ENCODE measurements at regions not wholly inside any gene's neighbourhood (a gene's known extent, or its start where the extent isn't known, plus 50 kb on each side); places are given as distances from the start of the nearest gene placed in this dataset.

DNA sequence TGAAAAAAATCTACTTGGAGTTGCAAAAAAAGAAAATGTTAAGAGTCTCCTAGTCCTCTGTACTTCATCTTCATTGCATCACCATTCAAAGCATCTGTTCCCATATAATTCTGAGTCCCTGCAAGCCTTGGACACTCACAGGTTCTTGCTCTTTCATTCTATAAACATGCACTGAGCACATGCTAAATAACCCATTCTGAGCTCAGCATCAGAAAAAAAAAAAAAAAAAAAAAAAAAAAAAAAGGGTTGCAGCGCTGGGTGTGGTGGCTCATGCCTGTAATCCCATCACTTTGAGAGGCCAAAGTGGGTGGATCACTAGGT is 834.0 kb upstream of the AMELY start:
- no peaks in the 10 kb centered on the region for H3K9me2 ChIP-seq (ENCODE audit: low read depth, low read length)
- H3K27me3 ChIP-seq (ENCODE audit: insufficient read depth, low read length) = no peaks in the 10 kb centered on the region
- peaks cover 8% of the 10 kb centered on the region for H3K4me1 ChIP-seq (ENCODE audit: insufficient read depth, low read length, severe bottlenecking)
- no peak overlapping the region for H3K4me2 ChIP-seq (ENCODE audit: low read length)
- H3F3A ChIP-seq (ENCODE audit: insufficient read depth, low read length) = no peaks in the 10 kb centered on the region
- no peaks in the 10 kb centered on the region for H3K79me2 ChIP-seq (ENCODE audit: insufficient read depth, low read length)
- no peaks in the 10 kb centered on the region for H3K9me3 ChIP-seq (ENCODE audit: low read length)
- TF ChIP-seq, protein P1, sequence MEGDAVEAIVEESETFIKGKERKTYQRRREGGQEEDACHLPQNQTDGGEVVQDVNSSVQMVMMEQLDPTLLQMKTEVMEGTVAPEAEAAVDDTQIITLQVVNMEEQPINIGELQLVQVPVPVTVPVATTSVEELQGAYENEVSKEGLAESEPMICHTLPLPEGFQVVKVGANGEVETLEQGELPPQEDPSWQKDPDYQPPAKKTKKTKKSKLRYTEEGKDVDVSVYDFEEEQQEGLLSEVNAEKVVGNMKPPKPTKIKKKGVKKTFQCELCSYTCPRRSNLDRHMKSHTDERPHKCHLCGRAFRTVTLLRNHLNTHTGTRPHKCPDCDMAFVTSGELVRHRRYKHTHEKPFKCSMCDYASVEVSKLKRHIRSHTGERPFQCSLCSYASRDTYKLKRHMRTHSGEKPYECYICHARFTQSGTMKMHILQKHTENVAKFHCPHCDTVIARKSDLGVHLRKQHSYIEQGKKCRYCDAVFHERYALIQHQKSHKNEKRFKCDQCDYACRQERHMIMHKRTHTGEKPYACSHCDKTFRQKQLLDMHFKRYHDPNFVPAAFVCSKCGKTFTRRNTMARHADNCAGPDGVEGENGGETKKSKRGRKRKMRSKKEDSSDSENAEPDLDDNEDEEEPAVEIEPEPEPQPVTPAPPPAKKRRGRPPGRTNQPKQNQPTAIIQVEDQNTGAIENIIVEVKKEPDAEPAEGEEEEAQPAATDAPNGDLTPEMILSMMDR (IDR thresholded peaks at IDR 0.05; ENCODE audit: low read length) = no peak
- H3K36me3 ChIP-seq (ENCODE audit: insufficient read depth, low read length) = no peaks in the 10 kb centered on the region
- no peaks in the 10 kb centered on the region for H4K20me1 ChIP-seq (ENCODE audit: insufficient read depth, low read length)
- no peak overlapping the region for H3K4me3 ChIP-seq (ENCODE audit: low read depth, low read length, poor library complexity, severe bottlenecking)
- no peak overlapping the region for H3K9ac ChIP-seq (ENCODE audit: low read length)
- H3K27ac ChIP-seq (ENCODE audit: low read depth, low read length, poor library complexity, severe bottlenecking) = no peak overlapping the region
- no peak overlapping the region for H2AFZ ChIP-seq (ENCODE audit: low read length)

DNA sequence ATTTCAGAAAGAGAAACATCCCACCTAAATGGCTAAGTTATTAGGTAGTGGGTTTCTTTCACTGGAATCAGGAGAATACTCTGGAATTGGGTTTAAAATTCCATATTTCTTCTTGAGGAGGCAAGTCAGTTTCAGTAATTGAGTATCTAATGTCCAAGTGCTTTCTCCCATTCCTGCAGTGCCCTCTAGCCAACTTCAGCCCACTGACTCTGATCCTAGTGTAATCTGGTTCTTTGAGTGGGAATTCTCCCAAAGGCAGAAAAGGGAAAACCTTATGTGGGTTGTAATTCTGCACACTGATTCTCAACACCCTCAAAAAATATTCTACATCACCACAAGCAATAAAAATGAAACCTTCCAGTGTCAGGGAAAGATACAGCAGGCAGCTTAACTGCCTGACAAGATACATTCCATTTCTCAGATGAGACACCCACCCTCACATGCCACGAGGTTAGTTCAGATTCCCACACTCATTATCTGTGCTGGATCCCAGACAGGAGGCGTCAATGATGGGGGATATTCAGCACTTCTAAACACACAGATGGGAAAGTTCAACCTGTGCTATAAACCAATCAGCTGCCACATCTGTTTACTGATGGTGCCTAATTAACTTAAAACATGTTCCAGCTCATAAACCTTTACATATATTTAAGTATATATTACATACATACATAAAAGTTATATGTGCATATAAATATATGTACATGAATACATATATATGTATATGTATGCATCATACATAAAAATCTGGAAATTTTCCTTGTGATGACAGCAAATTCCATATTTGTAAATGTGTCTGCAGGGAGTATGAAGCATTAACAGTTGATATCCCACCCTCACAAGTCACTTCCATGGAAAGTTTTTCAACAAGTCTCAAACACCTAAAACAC is 833.4 kb upstream of the AMELY start:
- Histone ChIP-seq H3K27me3 (ENCODE audit: insufficient read depth, low read length) (no peaks in the 10 kb centered on the region), H3K9ac (ENCODE audit: low read length) (no peak overlapping the region), H3K4me1 (ENCODE audit: insufficient read depth, low read length, severe bottlenecking) (peaks cover 8% of the 10 kb centered on the region), H3K4me3 (ENCODE audit: low read depth, low read length, poor library complexity, severe bottlenecking) (no peak overlapping the region), H3F3A (ENCODE audit: insufficient read depth, low read length) (no peaks in the 10 kb centered on the region), H3K27ac (ENCODE audit: low read depth, low read length, poor library complexity, severe bottlenecking) (no peak overlapping the region), H3K4me2 (ENCODE audit: low read length) (no peak overlapping the region), H3K9me2 (ENCODE audit: low read depth, low read length) (no peaks in the 10 kb centered on the region), H3K79me2 (ENCODE audit: insufficient read depth, low read length) (no peaks in the 10 kb centered on the region), H4K20me1 (ENCODE audit: insufficient read depth, low read length) (no peaks in the 10 kb centered on the region), H3K9me3 (ENCODE audit: low read length) (no peaks in the 10 kb centered on the region), H3K36me3 (ENCODE audit: insufficient read depth, low read length) (no peaks in the 10 kb centered on the region), H2AFZ (ENCODE audit: low read length) (no peak overlapping the region)
- TF ChIP-seq, protein P1 (IDR thresholded peaks at IDR 0.05; ENCODE audit: low read length) = no peak
- no peak for TF ChIP-seq EZH2 (IDR thresholded peaks at IDR 0.05; ENCODE audit: borderline replicate concordance, low read length)

DNA sequence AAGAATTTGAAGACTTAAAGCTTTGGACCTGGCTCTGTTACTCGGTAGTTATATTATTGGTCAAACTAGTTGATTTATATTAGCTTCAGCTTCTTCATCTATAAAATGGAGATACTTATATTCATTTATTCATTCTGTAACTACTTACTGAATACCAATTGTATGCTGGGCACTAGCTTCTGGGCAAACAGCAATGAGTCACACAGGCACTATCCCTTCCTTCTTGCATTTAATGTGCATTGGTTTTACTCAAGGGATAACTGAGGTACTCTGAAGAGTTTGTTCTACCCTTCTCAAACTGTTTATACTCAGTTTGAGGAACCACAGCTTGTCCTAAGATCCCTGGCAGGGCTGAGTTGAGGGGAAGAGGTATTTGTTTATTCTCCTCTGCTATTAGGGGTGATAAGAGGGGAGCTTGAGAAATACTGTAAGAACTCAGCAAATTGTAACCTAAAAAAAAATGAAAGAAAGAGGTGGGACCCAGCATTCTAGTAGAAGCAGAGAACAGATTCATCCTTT is 825.4 kb upstream of the AMELY start:
- no peak for TF ChIP-seq EZH2 (IDR thresholded peaks at IDR 0.05; ENCODE audit: borderline replicate concordance, low read length)
- TF ChIP-seq, protein P1 (IDR thresholded peaks at IDR 0.05; ENCODE audit: low read length) = no peak
- H3K4me3 ChIP-seq (ENCODE audit: low read depth, low read length, poor library complexity, severe bottlenecking) = no peak overlapping the region
- no peak overlapping the region for H3K9ac ChIP-seq (ENCODE audit: low read length)
- H3K9me2 ChIP-seq (ENCODE audit: low read depth, low read length) = no peaks in the 10 kb centered on the region
- no peak overlapping the region for H2AFZ ChIP-seq (ENCODE audit: low read length)
- no peaks in the 10 kb centered on the region for H3K79me2 ChIP-seq (ENCODE audit: insufficient read depth, low read length)
- H3K4me2 ChIP-seq (ENCODE audit: low read length) = no peak overlapping the region
- H4K20me1 ChIP-seq (ENCODE audit: insufficient read depth, low read length) = no peaks in the 10 kb centered on the region
- H3K27ac ChIP-seq (ENCODE audit: low read depth, low read length, poor library complexity, severe bottlenecking) = no peak overlapping the region
- no peaks in the 10 kb centered on the region; the same call in 1 of the 2 replicates for H3F3A ChIP-seq (ENCODE audit: insufficient read depth, low read length)
- no peaks in the 10 kb centered on the region for H3K36me3 ChIP-seq (ENCODE audit: insufficient read depth, low read length)
- peaks cover 12% of the 10 kb centered on the region for H3K4me1 ChIP-seq (ENCODE audit: insufficient read depth, low read length, severe bottlenecking)
- H3K27me3 ChIP-seq (ENCODE audit: insufficient read depth, low read length) = no peaks in the 10 kb centered on the region
- no peaks in the 10 kb centered on the region for H3K9me3 ChIP-seq (ENCODE audit: low read length)
